ENCODE measurements at regions not wholly inside any gene's neighbourhood (a gene's known extent, or its start where the extent isn't known, plus 50 kb on each side); places are given as distances from the start of the nearest gene placed in this dataset.

DNA sequence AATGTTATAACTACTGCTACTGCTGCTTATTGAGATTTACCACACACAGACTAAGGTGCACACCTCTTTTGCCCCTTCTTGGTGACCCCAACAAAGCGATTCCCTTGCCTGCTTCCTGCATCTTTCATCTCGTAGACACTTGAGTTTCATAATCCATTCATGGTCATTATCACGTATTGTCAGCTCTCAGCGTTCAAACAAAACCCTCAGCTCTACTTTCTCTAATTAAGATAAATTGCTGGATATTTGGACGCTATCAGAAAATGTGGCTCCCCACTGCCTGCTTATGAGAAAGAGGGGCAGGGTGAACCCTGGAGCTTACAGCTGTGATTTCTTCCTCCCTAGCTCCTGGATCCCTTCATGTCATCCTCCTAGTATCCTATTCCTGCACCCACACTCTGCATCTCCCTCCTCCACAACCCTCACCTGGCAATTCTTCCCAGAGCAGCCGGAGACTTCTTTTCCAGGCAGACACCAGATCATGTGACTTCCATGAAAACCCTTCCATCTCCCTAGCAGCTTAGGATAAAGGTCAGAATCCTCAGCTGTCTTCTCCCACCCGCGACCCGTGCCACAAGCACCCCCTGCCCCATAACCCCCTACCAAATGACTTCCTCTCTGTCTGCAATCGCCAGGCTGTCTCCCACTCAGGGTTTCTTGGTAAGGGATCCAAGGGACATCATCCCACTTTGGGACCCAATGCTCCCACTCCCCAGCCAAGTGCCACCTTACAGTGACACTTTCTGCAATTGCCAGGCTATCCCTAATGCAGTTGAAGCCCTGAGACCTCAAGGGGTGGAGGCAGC lies 146.5 kb downstream of the NSG2 start:
- DNase-seq = no peak

DNA sequence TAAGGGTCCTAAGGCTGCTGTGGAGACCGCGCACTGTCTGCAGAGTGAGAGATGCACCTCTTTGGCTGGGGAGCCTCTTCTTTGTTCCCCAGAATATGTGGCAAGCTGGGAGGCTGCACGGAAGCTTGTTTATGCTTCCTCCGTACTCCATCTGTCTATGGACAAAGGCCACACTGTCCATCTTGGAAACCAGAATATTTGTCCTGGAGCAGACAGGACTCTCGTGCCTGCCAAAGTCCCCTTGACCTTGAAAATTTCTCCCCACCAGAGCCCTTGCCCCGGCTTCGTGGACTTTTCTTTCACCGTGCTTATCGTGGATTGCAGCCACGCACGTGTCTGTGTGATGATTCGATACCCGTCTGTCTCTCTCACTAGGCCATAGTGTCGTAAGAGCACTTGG lies 147.4 kb downstream of the NSG2 start:
- DNase-seq = no peak

DNA sequence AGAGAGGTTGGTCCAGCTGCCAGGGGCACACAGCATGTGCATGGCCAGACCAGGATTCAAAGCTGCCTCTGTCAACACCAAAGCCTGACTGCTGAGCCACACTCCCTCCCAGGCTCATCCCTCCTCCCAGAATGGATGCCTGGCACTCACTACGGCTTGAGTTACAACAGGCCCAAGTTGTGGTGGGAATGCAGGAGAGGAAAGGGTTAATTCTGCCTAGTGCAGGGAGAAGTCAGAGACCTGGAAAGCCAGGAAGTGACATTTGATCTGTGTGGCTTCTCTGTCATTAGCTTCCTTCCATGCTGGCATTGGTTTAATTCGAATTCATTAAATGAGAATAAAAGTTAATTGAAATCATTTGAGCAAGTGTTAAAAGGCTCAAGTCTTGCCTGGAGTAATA lies 150.0 kb downstream of the NSG2 start:
- DNase-seq = no peak

DNA sequence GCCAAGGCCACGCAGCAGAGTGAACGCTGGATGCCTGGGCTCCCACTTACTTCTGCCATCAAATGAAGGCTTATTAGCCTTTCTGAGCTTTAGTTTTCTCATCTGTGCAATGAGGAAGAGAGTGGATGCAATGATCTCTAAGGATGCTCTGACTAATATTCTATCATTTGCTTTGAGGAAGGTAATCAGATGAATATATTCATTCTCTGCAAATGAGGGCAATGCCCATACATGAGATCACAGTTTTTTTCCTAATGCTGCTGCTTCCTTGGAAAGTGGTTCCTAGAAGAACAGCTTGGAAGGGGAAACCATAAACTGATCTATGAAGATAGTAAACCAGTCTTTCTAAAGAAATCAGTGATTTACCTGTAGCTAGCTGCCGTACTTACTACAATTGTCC lies 152.4 kb downstream of the NSG2 start:
- no peak for DNase-seq

DNA sequence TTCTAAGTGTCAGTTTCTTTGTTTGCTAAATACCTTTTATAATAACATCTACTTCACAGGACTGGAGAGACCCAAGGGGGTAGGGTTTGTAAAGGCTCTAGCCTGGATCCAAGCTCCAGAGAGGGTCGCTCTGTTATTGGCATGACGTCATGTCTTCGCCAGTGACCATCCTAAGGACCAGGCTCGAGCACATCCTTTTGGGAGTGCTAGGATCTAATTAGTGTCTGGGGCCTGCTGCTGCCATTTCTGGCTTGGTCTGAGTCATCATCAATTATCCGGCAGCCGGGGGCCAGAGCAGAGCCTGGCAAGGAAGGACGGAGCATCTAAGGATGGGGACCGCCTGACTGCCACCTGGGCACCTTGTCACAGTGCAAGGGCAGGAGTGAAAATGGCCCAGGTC lies 153.0 kb downstream of the NSG2 start:
- DNase-seq = no peak

DNA sequence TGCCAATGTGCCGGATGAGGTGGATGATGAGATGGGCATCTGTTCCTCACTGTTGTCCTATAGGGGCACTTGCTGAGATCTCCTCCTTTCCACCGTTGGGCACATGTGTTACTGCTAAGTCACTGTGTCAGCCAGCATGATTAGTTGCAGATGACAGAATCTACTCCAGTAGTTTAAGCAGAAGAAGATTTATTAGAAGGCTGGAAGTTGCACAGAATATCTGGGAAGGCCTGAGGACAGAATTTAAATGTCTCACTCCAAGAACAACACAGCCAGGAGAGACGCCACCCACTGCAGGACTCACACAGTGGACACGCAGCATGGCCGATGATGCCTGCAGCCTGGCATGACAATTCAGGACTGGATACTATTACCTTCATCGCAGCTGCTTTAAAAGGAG lies 157.5 kb downstream of the NSG2 start:
- DNase-seq = no peak

DNA sequence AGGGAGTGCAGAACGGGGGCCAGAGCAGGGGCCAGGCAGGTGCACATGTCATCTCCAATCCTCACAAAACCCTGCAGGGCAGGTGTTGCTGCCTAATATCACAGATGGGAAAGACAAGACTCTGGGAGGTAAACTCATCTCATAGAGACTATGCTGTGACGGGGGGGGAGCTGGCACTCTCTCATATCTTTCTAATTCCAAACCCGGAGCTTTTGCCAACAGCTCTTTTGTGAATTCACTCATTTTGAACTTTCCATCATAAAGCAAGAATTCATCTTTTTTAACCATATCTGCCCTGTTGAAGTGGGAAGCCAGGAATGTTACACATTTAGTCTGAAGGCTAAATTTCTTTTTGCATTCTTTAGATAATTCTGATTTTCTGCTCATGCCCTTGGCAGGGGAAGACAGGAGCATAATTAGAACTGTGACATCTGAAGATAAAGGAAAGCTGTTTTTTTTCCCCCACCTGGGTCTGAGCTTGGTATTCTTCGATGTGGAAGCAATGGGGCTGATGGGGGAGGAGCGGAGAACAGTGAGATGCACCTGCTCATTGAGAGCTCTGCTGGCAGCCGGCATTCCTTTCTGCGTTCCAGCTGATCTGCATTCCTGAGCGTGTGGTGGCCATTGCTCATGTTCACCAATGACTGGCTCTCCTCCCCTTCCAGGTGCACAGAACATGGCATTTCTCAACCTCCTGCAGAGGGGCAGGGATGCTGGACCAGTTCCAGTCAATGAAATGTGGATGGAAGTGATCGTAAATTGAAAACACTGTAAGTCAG lies 159.2 kb downstream of the NSG2 start:
- DNase-seq = no peak

DNA sequence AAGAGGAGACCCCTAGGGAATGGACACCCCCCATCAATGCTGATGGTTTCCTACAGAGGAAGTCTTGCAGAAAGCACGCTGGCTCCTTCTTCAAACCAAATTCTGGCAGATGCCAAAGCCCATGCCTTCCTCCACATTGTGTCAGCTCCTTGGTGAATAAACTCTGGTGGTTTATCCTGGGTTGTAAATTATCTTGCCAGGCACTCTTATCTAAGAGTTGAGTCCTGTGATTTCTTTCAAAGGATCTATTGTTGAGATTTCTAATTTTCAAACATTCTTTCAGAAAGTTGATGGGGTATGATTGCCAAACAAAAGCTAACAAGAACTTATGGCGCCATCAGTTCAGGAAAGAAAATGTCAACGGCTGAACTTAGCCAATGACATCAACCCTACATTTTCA lies 160.4 kb downstream of the NSG2 start:
- DNase-seq = no peak

DNA sequence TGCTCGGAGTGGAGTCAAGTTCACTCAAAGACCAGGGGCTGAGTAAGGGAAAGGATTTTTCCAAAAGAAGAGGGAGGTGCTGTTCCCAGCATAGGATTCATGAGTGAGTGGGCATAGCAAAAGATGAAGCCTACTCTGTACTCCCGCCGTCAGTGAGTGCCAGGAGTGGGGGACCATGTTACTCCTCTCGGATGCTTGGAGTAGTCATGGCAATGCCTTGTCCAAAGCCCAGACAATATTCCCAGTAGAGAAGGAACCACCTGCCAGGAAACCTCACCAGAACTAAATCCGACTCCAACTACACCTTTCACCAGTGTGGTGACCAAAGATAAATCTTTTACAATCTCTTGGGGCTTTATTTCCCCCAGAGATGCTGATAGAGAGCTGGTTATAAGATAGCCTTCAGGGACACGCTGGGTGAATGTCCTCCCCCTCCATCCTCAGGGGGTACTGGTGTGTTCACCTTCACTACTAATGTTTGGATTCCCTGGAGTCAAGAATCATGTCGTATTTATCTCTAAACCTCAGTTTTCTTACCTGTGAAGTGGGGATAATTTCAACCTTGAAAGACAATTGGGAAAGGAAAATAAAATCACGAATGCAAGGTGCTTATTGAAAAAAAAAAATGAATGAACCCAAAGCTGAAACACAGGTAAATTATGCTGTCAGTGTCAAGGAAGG lies 165.2 kb downstream of the NSG2 start:
- DNase-seq = no peak

DNA sequence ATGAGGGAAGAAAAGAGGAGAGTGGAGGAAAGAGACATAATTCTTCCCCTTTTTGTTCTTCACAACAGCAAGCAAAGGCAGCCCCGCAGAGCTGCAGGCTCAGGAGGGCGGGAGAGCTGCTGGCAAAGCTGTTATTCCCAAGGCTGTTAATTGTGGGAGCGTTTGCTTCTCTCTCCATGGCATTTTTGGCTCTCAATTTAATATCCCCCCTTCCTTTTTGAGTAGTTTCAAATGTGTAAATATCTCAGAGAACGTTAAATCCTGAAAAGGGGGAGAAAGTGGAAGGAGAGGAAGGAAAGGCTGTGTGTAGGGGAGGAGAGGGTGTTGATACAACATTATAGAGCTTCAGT lies 165.7 kb downstream of the NSG2 start:
- DNase-seq = no peak

DNA sequence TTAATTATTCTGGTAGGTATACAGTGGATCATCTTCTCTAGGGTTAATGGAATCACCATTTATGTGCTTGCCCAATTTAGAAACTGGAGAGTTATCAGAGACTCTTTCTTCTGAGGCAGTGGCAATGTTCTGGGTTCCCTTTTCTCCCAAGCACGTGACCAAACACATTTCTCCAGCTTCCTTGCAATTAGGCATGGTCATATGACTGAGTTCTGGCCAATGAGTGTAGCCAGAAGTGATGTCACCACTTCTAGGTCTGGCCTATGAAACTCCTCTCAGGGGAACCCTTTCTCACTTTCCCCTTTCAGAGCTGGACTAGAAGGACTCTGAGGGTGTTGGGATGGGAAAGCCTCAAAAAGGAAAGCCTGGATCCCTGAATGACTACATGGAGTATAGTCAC lies 172.0 kb downstream of the NSG2 start:
- no peak for DNase-seq

DNA sequence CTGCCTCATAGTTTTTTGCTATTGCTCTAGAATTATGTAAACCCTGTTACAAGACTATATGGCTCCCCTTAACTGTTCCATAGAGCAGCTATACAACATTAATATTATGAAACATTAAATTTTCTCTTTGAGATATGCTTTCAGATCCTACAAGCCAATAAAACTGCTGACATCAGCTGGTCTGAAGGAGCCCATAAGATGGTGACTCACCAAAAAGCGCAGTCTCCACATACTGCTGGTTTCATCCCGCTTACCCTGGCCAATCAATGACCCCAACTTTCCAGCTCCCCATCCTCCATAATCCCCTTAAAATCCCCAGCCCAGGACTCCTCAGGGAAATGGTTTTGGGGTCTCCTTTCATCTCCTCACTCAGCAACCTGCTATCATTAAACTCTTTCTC lies 172.7 kb downstream of the NSG2 start:
- DNase-seq = no peak

DNA sequence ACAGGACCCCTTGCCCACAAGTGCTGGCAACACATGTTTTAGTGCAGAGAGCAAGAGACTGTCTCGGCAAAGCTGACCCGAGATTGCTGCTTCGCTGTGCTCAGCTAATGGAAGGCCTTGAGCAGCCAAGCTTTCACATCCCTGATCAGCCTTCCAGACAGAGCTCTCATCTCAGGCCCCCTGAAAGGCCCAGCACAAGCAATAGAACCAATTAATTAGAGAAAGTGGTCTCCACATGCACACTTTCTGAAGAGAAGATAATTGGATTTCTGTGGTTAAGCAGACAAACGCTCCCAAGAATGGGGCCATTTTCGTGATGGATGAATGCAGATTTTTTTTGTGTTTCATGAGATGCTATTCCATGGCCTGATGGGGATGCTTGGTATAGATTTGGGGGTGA lies 174.9 kb downstream of the NSG2 start:
- no peak for DNase-seq

DNA sequence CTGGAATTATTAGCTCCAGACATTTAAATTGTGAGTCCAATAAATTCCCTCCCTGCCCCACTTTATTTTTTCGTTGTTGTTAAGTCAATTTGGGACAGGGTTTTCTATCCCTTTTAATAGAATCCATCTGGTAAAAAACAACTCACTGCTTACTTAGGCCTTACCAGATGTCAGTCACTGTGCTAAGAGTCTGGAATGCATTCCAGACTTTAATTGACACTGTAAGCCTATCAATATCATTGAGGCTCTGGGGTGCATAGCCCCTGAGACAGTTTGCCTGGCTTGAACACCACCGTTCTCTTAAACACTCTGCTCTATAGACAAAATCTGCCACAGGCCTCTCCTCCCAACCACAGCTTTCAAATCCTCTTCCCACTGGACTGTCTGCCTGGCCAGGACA lies 175.9 kb downstream of the NSG2 start:
- DNase-seq = no peak

DNA sequence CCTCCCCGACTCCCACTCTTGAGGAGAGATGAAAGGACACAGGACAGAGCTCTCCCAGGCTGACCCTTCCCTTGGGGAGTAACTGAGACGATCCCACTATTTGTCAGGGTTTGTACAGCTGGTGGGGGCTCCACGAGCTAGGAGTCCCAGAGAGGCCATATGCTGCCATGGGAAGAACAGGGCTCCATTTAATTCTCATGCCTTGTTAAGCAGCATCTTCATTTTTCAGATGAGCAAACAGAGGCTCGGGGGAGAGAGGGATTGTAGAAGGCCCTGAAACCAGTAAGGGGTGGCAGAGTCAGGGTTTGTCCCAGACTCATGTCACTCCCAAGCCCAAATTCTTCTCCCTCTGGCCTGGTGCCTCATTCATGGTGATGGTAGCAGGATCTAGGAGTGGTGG lies 176.4 kb downstream of the NSG2 start:
- no peak for DNase-seq

DNA sequence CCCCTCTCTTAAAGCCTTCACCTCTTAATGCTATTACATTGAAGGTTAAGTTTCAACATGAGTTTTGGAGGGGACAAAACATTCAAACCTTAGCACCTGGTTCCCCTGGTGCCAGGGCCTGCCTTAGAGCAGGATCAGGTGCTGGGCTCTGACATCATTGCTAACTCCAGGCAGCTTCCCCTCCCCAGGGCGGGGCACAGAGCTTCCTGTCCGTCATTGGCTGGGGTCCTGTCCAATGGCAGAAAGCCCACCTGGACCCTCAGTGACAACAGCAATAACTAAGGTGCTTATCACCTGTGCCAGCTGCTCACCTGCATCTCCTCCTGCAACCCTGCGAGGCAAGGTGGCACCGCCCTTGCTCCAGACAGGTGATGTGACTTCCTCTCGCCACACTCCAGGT lies 177.4 kb downstream of the NSG2 start:
- DNase-seq = no peak

DNA sequence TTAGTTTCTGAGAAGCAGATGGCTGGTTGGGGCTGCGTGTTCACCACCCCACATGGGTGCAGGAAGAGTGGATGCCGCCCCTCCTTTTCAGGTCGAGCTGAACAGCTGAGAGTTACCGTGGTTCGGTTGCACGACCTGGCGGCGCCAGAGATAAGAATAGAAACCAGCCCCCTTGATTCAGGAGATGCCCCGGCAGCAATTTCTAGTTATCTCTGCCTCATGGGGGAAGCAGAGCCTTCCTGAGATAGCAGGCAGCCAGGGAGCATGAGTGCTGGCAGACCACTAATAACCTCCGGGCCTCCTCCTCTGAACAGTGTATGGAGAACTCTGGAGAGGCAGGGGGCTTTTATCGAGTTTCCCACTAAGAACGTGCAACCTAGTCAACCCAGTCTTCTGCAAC lies 177.8 kb downstream of the NSG2 start:
- no peak for DNase-seq

DNA sequence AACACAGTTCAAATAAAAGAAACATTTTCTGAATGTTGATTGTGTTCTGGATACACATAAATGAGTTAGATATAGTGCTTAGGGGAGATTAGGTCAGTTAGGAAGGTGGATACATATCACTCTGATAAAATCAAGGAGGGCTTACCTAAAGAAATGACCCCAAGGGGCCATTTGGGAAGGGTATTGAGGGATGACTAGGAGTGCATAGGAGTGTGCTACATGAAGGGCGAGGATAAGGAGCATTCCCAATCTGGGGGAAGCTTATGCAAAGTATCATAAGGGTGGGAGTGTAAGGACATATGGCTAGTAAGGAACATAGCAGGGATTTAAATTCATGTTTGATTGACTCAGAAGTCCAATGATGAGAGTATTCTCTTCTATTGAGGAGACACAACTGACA lies 183.6 kb downstream of the NSG2 start:
- no peak for DNase-seq

DNA sequence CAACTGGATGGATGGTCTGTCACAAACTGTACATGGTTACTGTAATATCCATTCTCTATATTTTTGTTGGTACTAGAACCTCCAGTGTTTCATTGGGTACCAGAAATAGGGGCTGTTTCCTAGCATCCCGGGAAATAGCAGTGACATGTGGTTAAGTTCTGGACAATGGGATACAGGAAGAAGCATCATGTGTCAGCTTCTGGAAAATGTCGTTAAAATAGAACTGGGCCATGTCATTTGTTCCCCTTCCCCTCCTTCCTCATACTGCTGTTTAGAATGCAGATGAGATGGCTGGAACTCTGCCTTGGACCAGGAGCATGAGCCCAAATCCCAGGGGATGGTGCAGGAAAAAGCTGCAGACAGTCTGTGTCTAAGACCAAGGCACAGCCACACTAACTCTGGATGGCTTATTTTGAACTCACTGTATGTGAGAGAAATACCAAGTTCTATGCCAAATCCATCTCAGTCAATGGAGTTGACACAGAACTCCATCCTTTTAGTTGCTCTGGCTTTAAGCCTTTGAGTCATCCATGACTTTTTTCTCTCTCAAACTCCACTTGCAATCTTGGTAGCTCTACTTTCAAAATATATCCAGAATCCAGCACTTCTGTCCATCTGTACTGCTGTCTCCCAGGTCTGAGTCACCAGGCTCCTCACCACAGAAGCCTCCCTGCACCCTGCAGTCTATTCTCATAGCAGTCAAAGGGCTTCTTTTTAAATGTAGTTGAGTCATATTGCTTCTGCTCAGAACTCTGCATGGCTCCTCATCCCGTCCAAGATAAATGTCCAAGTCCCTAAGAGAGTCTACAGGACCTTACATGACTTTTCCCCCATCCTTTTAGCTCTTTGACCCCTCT lies 184.2 kb downstream of the NSG2 start:
- no peak for DNase-seq

DNA sequence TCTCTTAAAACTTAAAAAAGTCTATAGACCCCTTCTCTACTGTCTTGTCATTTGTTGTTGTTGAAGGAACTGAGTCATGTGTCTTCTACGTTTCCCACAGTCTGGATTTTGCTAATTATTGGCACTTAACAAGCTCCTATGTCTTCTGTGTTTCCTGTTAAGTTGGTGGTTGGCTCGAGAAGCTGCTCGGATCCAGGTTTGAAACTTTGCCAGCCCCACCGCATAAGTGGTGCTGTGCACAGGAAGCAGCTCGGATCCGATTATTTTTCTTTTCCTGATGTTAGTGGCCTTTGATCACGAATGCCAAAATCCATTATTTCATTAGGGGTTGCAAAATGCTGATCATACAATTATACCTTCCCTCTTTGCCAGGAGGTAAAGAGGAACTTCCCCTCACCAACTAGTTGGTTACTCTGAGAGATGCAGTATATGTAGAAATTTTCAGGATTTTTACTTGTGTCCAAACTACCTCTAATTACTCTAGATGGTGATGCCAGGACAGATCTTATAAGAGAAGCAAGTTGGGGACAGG lies 186.5 kb downstream of the NSG2 start:
- no peak for DNase-seq

DNA sequence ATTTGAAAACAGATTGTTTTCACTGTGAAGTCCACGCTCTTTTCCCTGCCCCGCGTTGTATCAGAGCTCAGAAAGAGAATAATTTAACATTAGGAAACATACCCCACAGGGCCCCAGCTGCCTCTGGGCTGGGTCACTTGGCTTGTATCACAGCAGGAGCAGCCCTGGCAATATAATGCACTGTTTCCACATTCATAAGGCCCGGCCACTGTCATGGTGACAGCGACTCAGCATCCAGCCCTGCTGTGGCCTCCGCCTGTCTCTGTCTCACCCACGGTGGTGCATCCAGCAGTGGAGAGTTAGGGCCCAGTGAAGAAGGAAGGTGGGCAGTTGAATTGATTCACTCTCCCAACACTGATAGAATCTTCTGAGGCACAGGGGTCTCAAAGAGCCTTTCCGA lies 188.9 kb downstream of the NSG2 start:
- no peak for DNase-seq

DNA sequence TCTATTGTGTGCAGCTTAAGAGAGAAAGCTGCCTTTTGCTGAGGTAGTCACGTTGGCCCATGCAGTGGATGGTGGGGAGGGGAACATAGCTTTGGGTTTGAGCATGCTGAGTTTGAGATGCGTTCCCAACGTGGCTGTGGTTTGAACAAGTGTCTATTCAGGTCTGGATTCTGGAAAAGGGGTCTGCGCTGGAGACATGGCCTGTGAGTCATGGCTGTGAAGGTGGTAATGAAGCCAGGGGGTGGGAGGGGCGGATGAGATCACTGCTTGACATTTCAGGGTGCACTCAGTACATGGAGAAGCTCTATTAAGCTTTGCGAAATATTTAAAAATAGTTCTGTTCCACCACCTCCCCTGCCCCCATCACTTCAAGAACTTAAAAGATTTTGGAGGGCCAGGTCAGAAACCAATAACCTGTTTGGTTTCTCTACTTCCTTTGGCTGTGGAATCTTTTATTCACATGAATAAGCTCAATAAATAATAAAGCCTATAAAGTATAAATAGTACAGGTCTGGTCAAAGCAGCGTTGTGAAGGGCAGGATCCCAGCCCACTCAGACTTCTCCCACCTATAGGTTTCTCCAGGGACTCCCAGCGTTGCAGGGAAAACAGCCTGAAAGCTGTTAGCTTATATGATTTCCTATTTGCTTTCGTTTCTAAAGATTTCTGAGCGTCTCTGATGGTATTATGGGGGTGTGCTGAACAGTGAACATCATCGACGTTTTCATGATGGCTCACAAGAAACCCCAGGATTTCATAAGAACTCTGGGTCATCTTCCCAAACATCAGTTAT lies 189.9 kb downstream of the NSG2 start:
- DNase-seq = no peak
